Activated CD4-positive, CD25-positive, alpha-beta regulatory T cell treated with anti-CD3 and anti-CD28 coated beads, Interleukin-2, amount 50 U/mL, for 16 hours (primary cell): ENCODE measurements at regions not wholly inside any gene's neighbourhood (a gene's known extent, or its start where the extent isn't known, plus 50 kb on each side); places are given as distances from the start of the nearest gene placed in this dataset.
"Not testable (repeated sequence)": the region's sequence is repeated elsewhere in the genome, so short reads cannot be mapped to it uniquely, and the experiment has no call there.

ENCODE experiments used
- DNase-seq: peaks from one replicate; pipeline ENCODE4 v3.0.0-alpha.2; 2020; ENCODE audit warnings: low read depth, low spot score

- no peak for DNase-seq
These were observed 519.7 kb upstream of the PFKP start for GRCh38 chr10:2547606-2548005.

- not testable (repeated sequence) for DNase-seq
These were observed 520.5 kb upstream of the PFKP start for GRCh38 chr10:2546894-2547293.

- no peak for DNase-seq
These were observed 523.4 kb upstream of the PFKP start for GRCh38 chr10:2543974-2544373.

GRCh38 chr10:2543142-2543886 lies 524.0 kb upstream of the PFKP start:
- DNase-seq: no peak

- DNase-seq: no peak
These were observed 526.2 kb upstream of the PFKP start for GRCh38 chr10:2541176-2541575.

- DNase-seq: no peak
These were observed 537.4 kb upstream of the PFKP start for GRCh38 chr10:2529945-2530344.

- no peak for DNase-seq
These were observed 541.6 kb upstream of the PFKP start for GRCh38 chr10:2525781-2526180.

- no peak for DNase-seq
These were observed 548.2 kb upstream of the PFKP start for GRCh38 chr10:2519139-2519538.

- no peak for DNase-seq
These were observed 558.2 kb upstream of the PFKP start for GRCh38 chr10:2509081-2509531.

- DNase-seq: not testable (repeated sequence)
These were observed 565.9 kb upstream of the PFKP start for GRCh38 chr10:2501366-2501940.

- DNase-seq: no peak
These were observed 572.9 kb upstream of the PFKP start for GRCh38 chr10:2494399-2494798.

GRCh38 chr10:2488446-2489005 lies 578.8 kb upstream of the PFKP start:
- DNase-seq: no peak

GRCh38 chr10:2487921-2488320 lies 579.4 kb upstream of the PFKP start:
- no peak for DNase-seq

GRCh38 chr10:2478656-2479055 lies 588.7 kb upstream of the PFKP start:
- no peak for DNase-seq

- DNase-seq: no peak
These were observed 590.4 kb upstream of the PFKP start for GRCh38 chr10:2476812-2477553.

- DNase-seq: no peak
These were observed 591.0 kb upstream of the PFKP start for GRCh38 chr10:2476218-2476811.

- no peak for DNase-seq
These were observed 591.6 kb upstream of the PFKP start for GRCh38 chr10:2475711-2476217.

GRCh38 chr10:2471811-2472210 lies 595.5 kb upstream of the PFKP start:
- DNase-seq: no peak

- DNase-seq: no peak
These were observed 597.5 kb upstream of the PFKP start for GRCh38 chr10:2469802-2470201.

- no peak for DNase-seq
These were observed 602.9 kb upstream of the PFKP start for GRCh38 chr10:2464483-2464882.

- DNase-seq: no peak
These were observed 604.0 kb upstream of the PFKP start for GRCh38 chr10:2463316-2463715.

GRCh38 chr10:2462581-2462980 lies 604.8 kb upstream of the PFKP start:
- no peak for DNase-seq
